ENCODE measurements at regions not wholly inside any gene's neighbourhood (a gene's known extent, or its start where the extent isn't known, plus 50 kb on each side); places are given as distances from the start of the nearest gene placed in this dataset.

DNA sequence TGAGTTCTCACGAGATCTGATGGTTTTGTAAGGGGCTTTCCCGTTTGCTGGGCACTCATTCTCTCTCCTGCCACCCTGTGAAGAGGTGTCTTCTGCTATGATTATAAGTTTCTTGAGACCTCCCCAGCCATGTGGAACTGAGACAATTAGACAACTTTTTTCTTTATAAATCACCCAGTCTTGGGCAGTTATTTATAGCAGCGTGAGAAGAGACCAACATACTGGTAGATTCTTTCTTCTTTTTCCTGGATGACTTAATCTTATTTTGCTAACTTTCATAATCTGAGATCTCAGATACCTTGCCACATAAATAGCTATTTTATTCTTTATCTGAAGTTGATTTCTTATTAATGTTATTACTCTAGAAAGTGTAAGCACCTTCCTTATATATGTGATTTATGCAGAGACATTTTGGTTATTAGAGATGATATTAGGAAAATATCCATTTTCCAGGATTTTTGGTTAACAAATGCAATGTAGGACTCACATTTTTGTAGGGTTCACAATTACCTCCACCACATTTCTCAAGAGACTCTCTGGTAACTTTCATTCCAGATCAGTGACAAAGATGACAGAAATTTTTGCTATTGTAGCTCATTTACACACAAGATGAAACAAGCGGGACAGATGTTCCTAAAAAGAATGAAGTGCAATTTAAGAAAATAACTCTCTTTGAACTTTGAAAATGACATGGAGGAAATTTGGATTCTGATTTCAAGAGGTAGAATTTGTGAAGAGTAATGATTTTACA, 97.9 kb upstream of the RND3 start:
- no peak for TF ChIP-seq TAF1 (IDR thresholded peaks at IDR 0.05; ENCODE audit: borderline replicate concordance, insufficient read depth, low read length)
- no peak for TF ChIP-seq POLR2AphosphoS5 (IDR thresholded peaks at IDR 0.05; ENCODE audit: low read depth, low read length)
- TF ChIP-seq FOXP2 (optimal IDR thresholded peaks at IDR 0.05; ENCODE audit: borderline replicate concordance, extremely low read depth, extremely low read length, insufficient read depth): no peak
- no peak for TF ChIP-seq SIN3A (IDR thresholded peaks at IDR 0.05; ENCODE audit: borderline replicate concordance, insufficient read depth, low read length)
- TF ChIP-seq, protein P1, sequence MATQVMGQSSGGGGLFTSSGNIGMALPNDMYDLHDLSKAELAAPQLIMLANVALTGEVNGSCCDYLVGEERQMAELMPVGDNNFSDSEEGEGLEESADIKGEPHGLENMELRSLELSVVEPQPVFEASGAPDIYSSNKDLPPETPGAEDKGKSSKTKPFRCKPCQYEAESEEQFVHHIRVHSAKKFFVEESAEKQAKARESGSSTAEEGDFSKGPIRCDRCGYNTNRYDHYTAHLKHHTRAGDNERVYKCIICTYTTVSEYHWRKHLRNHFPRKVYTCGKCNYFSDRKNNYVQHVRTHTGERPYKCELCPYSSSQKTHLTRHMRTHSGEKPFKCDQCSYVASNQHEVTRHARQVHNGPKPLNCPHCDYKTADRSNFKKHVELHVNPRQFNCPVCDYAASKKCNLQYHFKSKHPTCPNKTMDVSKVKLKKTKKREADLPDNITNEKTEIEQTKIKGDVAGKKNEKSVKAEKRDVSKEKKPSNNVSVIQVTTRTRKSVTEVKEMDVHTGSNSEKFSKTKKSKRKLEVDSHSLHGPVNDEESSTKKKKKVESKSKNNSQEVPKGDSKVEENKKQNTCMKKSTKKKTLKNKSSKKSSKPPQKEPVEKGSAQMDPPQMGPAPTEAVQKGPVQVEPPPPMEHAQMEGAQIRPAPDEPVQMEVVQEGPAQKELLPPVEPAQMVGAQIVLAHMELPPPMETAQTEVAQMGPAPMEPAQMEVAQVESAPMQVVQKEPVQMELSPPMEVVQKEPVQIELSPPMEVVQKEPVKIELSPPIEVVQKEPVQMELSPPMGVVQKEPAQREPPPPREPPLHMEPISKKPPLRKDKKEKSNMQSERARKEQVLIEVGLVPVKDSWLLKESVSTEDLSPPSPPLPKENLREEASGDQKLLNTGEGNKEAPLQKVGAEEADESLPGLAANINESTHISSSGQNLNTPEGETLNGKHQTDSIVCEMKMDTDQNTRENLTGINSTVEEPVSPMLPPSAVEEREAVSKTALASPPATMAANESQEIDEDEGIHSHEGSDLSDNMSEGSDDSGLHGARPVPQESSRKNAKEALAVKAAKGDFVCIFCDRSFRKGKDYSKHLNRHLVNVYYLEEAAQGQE (IDR thresholded peaks at IDR 0.05; ENCODE audit: insufficient read depth in 1 of 2, low read depth in 2 of 2, low read length in 2 of 2): no peak

DNA sequence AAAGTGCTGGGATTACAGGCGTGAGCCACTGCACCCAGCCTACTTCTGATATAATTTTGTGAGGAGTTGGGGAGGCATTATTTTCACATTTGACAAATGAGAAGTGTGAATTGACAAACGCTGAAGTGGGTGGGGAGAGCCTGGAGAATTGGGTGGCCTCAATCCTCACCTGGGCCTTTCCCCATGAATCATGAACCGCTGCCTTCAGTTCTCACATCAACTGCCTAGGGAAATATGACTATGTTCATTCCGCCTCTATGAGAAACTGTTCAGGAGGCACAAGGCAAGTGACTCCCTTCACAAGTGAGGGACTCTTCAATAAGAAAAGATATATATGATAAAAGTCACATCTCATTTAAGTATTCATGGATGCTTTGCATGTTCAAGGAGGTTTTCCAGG, 96.6 kb upstream of the RND3 start:
- TF ChIP-seq POLR2AphosphoS5 (IDR thresholded peaks at IDR 0.05; ENCODE audit: low read depth, low read length) (no peak), SIN3A (IDR thresholded peaks at IDR 0.05; ENCODE audit: borderline replicate concordance, insufficient read depth, low read length) (no peak), TAF1 (IDR thresholded peaks at IDR 0.05; ENCODE audit: borderline replicate concordance, insufficient read depth, low read length) (no peak), FOXP2 (optimal IDR thresholded peaks at IDR 0.05; ENCODE audit: borderline replicate concordance, extremely low read depth, extremely low read length, insufficient read depth) (no peak)
- TF ChIP-seq, protein P1 (IDR thresholded peaks at IDR 0.05; ENCODE audit: insufficient read depth in 1 of 2, low read depth in 2 of 2, low read length in 2 of 2): no peak

DNA sequence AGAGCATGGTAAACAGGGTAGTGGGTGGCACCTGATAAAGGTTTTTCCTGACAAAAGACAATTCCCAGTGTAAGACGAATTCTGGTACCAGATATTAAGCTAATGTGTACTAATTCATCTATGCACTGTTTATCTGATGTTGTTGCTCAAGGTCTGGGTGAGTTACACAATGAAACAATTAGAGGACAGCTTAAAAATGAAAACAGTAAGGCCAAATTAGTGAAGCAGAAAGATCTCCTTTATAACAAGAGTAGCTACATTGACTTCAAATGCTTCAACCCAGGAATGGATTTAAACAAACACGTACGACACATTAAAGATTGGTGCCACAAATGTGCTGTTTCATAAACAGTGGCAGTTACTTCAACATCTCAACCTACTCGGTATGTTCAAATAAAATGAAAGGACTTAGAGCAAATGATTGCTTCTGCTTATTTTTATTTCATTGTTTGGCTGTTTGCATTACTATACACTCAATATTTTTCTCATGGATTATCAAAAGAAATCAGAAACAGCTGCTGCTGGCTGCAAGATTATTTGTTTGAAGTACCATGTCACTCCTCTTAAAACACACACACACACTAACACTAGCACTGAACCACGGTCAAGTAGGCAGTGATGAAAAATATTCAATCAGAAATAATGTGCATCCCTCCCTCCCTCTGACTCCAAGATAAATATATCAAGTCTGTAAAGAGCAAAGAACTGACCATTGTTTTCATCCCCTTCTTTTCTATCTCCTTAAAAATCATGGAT, 94.4 kb upstream of the RND3 start:
- no peak for TF ChIP-seq FOXP2 (optimal IDR thresholded peaks at IDR 0.05; ENCODE audit: borderline replicate concordance, extremely low read depth, extremely low read length, insufficient read depth)
- TF ChIP-seq SIN3A (IDR thresholded peaks at IDR 0.05; ENCODE audit: borderline replicate concordance, insufficient read depth, low read length): no peak
- TF ChIP-seq POLR2AphosphoS5 (IDR thresholded peaks at IDR 0.05; ENCODE audit: low read depth, low read length): no peak
- TF ChIP-seq, protein P1 (IDR thresholded peaks at IDR 0.05; ENCODE audit: insufficient read depth in 1 of 2, low read depth in 2 of 2, low read length in 2 of 2): no peak
- TF ChIP-seq TAF1 (IDR thresholded peaks at IDR 0.05; ENCODE audit: borderline replicate concordance, insufficient read depth, low read length): no peak

DNA sequence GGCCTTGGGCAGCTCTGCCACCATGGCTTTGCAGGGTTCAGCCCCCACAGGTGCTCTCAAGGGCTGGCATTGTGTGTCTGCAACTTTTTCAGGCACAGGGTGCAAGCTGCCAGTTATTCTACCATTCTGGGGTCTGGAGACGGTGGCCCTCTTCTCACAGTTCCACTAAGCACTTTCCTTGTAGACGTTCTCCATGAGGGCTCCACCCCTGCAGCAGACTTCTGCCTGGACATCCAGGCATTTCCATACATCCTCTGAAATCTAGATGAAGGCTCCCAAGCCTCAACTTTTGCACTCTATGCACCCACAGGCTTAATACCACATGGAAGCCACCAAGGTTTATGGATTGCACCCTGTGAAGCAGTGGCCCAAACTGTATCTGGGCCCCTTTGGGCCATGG, 91.0 kb upstream of the RND3 start:
- TF ChIP-seq FOXP2 (optimal IDR thresholded peaks at IDR 0.05; ENCODE audit: borderline replicate concordance, extremely low read depth, extremely low read length, insufficient read depth) (no peak), POLR2AphosphoS5 (IDR thresholded peaks at IDR 0.05; ENCODE audit: low read depth, low read length) (no peak), TAF1 (IDR thresholded peaks at IDR 0.05; ENCODE audit: borderline replicate concordance, insufficient read depth, low read length) (no peak), SIN3A (IDR thresholded peaks at IDR 0.05; ENCODE audit: borderline replicate concordance, insufficient read depth, low read length) (no peak)
- TF ChIP-seq, protein P1 (IDR thresholded peaks at IDR 0.05; ENCODE audit: insufficient read depth in 1 of 2, low read depth in 2 of 2, low read length in 2 of 2): no peak

Measured in PFSK-1 (cell line).